ENCODE measurements at regions not wholly inside any gene's neighbourhood (a gene's known extent, or its start where the extent isn't known, plus 50 kb on each side); places are given as distances from the start of the nearest gene placed in this dataset.

- no peak for TF ChIP-seq CTCF (IDR thresholded peaks at IDR 0.05; ENCODE audit: low read depth, low read length)
- no peak for DNase-seq (ENCODE audit: extremely low read depth, low read depth)
Measured at GRCh38 chr5:91443761-91444467, 60.8 kb upstream of the ARRDC3 start.

GRCh38 chr5:91443023-91443422 lies 59.9 kb upstream of the ARRDC3 start:
- peak; percentile 23 for DNase-seq (ENCODE audit: extremely low read depth, low read depth)
- no peak for TF ChIP-seq CTCF (IDR thresholded peaks at IDR 0.05; ENCODE audit: low read depth, low read length)

- TF ChIP-seq CTCF (IDR thresholded peaks at IDR 0.05; ENCODE audit: low read depth, low read length): no peak
- DNase-seq (ENCODE audit: extremely low read depth, low read depth): no peak
Measured at GRCh38 chr5:91441082-91441481, 58.0 kb upstream of the ARRDC3 start.

GRCh38 chr5:91438871-91439270 lies 55.8 kb upstream of the ARRDC3 start:
- no peak for TF ChIP-seq CTCF (IDR thresholded peaks at IDR 0.05; ENCODE audit: low read depth, low read length)
- DNase-seq (ENCODE audit: extremely low read depth, low read depth): no peak

- no peak for DNase-seq (ENCODE audit: extremely low read depth, low read depth)
- TF ChIP-seq CTCF (IDR thresholded peaks at IDR 0.05; ENCODE audit: low read depth, low read length): no peak
Measured at GRCh38 chr5:91436241-91436640, 53.1 kb upstream of the ARRDC3 start.

GRCh38 chr5:91434348-91434747 lies 51.2 kb upstream of the ARRDC3 start:
- no peak for TF ChIP-seq CTCF (IDR thresholded peaks at IDR 0.05; ENCODE audit: low read depth, low read length)
- no peak for DNase-seq (ENCODE audit: extremely low read depth, low read depth)

GRCh38 chr5:91433861-91434260 lies 50.7 kb upstream of the ARRDC3 start:
- TF ChIP-seq CTCF (IDR thresholded peaks at IDR 0.05; ENCODE audit: low read depth, low read length): no peak
- no peak for DNase-seq (ENCODE audit: extremely low read depth, low read depth)
